Astrocyte of the cerebellum (primary cell): ENCODE measurements at regions not wholly inside any gene's neighbourhood (a gene's known extent, or its start where the extent isn't known, plus 50 kb on each side); places are given as distances from the start of the nearest gene placed in this dataset.

Experiments used
- DNase-seq: peaks from one replicate; pipeline ENCODE4 v3.0.0-alpha.2; 2011; ENCODE audit warnings: low read depth
- H3K4me3 ChIP-seq: 2 replicates; pipeline ENCODE4 v1.5.1; 2011; ENCODE audit warnings: mild to moderate bottlenecking, low read depth, low read length, moderate library complexity
- CTCF ChIP-seq: IDR thresholded peaks from 2 replicates; pipeline ENCODE4 v1.5.1; 2012; ENCODE audit warnings: low read length, low read depth, moderate library complexity, mild to moderate bottlenecking; ENCODE audit errors: missing control alignments
- in situ Hi-C: cut with HindIII; loops from 2 replicates; pipeline ENCODE4 v1.10.0; 2017; ENCODE audit warnings: low sequenced_read_pairs

GRCh38 chr14:104316723-104317491 is 178.5 kb downstream of the KIF26A start:
- no peak for DNase-seq
- no peak overlapping the region for H3K4me3 ChIP-seq
- in situ Hi-C loops, result no loop called here
- no peak for TF ChIP-seq CTCF

GRCh38 chr14:104317492-104317805 is 179.1 kb downstream of the KIF26A start:
- no peak overlapping the region for H3K4me3 ChIP-seq
- DNase-seq, result no peak
- in situ Hi-C loops, result no loop called here
- TF ChIP-seq CTCF, result no peak

GRCh38 chr14:104317975-104318557 is 179.7 kb downstream of the KIF26A start:
- DNase-seq, result no peak
- no peak for TF ChIP-seq CTCF
- in situ Hi-C loops, result no loop called here
- H3K4me3 ChIP-seq, result no peak overlapping the region

GRCh38 chr14:104318558-104319490 is 180.4 kb downstream of the KIF26A start:
- no peak for TF ChIP-seq CTCF
- no peak for DNase-seq
- in situ Hi-C loops, result no loop called here
- no peak overlapping the region for H3K4me3 ChIP-seq

GRCh38 chr14:104319491-104320241 is 181.3 kb downstream of the KIF26A start:
- H3K4me3 ChIP-seq, result no peak overlapping the region
- no peak for TF ChIP-seq CTCF
- no peak for DNase-seq
- in situ Hi-C loops, result no loop called here

- no peak for DNase-seq
- in situ Hi-C loops, result no loop called here
- no peak for TF ChIP-seq CTCF
- no peak overlapping the region for H3K4me3 ChIP-seq
Observed at GRCh38 chr14:104320611-104321086, 182.3 kb downstream of the KIF26A start.
